ENCODE measurements at regions not wholly inside any gene's neighbourhood (a gene's known extent, or its start where the extent isn't known, plus 50 kb on each side); places are given as distances from the start of the nearest gene placed in this dataset.

GRCh38 chr9:16281707-16282106, 588.8 kb downstream of the BNC2 start:
- TF ChIP-seq CTCF (IDR thresholded peaks at IDR 0.05), result no peak
- no peak for TF ChIP-seq POLR2A (IDR thresholded peaks at IDR 0.05)
- TF ChIP-seq POLR2AphosphoS5 (IDR thresholded peaks at IDR 0.05; ENCODE audit: insufficient read depth in 1 of 2, low read depth in 1 of 2), result no peak
